ENCODE measurements at regions not wholly inside any gene's neighbourhood (a gene's known extent, or its start where the extent isn't known, plus 50 kb on each side); places are given as distances from the start of the nearest gene placed in this dataset.

GRCh38 chr10:83289373-83289772, 849.9 kb upstream of the GHITM start:
- TF ChIP-seq POLR2A (IDR thresholded peaks at IDR 0.05): no peak
- TF ChIP-seq CTCF (IDR thresholded peaks at IDR 0.05): no peak

Data from thyroid gland (tissue), 4 donors.